GM18907 (cell line): ENCODE measurements at regions not wholly inside any gene's neighbourhood (a gene's known extent, or its start where the extent isn't known, plus 50 kb on each side); places are given as distances from the start of the nearest gene placed in this dataset.

ENCODE experiments used
- ATAC-seq: cut with Tn5 transposase; IDR thresholded peaks from one replicate; pipeline ENCODE4 v1.9.1; 2021; ENCODE audit warnings: mild to moderate bottlenecking, moderate library complexity; ENCODE audit not compliant: unreplicated experiment

- peak; percentile 60 for ATAC-seq
Observed at GRCh38 chr9:36728651-36729520, 156.2 kb downstream of the MELK start.

- no peak for ATAC-seq
Observed at GRCh38 chr9:36729906-36730305, 157.2 kb downstream of the MELK start.

- ATAC-seq: no peak
Observed at GRCh38 chr9:36730414-36730813, 157.7 kb downstream of the MELK start.

DNA sequence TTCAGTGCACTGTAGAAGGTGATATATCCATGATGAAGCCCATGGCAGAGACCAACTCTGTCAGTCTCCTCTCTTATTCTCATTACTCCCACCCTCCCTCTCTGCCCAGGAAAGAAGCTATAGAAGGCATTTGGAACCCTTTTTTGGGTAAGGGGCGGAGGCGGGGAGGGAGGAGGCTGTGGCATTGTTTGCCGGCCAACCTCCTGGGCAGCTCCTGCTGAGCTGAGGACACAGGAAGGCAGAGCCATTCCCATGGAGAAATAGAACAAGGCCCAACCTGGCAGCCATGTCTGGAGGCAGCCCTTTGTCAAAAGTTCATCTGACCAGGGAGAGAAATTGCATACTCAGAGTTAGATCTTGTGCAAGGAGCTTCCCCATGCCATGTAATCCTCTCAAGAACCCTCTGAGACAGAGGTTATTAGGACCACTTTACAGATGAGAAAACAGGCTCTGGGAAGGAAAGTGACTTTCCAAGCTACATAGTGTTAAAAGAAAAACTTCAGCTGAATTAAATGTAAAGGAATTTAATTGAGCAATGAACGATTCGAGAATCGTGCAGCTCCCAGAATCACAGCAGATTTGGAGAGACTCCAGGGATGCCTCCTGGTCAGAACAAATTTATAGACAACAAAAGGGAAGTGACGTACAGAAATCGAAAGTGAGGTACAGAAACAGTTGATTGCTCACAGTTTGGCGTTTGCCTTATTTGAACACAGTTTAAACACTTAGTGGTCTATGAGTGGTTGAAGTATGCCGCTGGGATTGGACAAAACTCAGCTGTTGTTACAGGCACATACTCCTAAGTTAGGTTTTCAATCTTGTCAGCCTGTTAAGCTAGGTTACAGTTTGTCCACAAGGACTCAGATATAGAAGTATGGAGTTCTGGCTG lies 158.6 kb downstream of the MELK start:
- ATAC-seq: no peak

DNA sequence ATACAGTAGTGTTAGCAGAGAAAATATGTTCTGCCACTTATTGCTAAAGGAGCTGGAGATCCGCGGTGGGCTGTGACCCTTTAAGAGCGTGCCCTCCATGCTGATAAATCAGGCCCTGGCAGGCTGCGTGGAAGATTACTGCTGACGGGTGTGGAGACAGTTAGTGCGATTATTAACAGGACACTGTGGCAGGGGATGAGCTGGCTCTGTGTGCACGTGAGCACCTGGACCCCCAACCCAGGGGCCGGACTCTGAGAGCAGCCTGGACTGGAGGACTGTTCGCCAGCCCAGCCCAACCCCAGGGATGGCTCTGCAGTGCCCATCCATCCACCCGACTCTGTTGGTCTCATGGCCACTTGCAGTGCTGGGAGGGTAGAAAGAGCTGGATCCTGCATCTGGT lies 162.0 kb downstream of the MELK start:
- no peak for ATAC-seq

DNA sequence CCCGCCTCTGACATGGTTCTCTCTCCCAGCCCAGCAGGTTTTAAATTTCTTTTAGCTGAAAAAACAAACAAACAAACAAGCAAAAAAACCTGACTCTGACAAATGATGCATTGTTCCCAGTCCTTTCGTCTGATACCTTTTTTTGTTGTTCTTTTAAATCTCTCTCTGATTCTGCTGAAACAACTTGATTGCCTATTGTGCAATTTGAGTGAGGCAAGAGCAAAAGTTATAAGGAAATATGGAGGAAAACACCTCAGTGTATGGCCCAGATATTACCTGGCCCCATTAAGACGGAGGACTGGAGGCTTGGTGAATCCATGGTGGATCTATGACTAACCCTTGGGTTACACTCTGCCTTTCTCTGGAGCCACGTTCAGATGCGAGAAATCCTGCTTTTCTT lies 164.0 kb downstream of the MELK start:
- no peak for ATAC-seq

- ATAC-seq: no peak
Observed at GRCh38 chr9:36738318-36738976, 165.8 kb downstream of the MELK start.

DNA sequence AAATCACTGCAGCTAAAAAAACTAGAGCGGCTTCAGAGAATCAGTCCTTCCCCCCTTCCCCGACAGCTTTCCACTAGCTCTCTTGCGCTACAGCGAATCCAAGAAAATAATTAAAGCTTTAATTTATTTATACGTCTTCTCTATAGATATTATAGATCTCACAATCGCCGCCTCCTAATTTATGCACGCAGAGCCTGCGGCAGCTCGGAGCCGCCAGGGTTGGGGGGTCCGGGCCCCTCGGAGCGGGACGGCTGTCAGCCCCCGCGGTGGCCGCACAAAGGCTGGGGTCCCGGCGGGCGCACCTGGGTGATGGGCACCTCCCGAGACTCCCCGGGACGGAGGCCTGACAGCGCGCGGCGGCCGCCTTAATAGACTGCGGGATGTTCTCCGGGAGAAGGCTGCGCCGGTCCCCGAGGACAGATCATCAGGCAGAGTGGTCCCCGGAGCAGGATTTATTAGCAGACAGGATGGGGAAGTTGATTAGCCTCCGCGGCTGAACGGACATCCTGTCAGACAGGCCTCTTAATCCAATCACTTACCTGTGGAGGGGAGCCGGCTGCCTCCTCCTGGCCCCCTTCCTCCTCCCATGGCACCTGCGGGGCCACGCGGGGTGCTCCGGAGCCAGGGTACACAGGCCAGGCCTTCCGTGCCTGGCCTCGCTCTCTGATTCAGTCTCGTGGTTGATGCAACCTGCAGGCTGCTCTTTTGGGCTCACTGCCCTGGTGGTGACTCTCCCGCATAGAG lies 166.8 kb downstream of the MELK start:
- ATAC-seq: no peak

GRCh38 chr9:36742264-36742663 lies 169.6 kb downstream of the MELK start:
- ATAC-seq: no peak

DNA sequence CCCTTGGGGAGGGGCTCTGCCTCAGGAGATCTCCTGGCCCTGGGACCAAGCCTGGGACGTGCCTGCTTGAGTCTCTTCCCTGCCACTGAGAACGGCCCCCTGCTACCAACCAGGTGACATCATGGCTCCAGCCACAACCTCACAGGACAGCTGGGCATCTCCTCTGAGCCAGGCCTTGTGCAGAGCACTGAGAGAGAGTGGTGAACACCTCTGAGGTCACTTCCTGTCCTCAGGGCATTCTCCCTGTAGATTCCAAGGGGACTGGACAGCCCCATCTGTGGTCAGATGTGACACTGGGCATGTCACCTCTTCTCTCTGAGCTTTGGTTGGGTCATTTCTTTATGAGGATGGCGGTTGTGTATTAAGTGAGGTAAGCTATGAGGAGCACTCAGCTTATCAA lies 172.0 kb downstream of the MELK start:
- no peak for ATAC-seq

DNA sequence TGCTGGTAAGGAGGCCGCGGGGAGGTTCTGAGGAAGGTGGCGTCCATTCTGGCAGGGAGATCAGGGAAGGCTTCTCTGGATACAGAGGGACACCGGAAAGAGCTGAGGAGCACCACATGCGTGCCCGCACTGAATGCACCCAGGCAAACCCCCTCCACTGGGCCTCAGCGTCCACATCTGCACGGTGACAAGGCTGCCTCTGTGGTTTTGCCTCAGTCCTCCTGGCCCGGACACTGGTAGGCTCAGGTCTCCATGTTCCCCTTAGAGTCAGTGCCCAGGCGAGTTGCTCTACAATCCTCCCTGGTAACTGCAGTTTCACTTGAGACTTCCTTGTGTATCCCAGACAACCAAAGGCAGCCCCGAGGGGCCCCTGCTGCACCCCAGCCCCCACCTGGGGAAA lies 173.3 kb downstream of the MELK start:
- ATAC-seq: no peak

DNA sequence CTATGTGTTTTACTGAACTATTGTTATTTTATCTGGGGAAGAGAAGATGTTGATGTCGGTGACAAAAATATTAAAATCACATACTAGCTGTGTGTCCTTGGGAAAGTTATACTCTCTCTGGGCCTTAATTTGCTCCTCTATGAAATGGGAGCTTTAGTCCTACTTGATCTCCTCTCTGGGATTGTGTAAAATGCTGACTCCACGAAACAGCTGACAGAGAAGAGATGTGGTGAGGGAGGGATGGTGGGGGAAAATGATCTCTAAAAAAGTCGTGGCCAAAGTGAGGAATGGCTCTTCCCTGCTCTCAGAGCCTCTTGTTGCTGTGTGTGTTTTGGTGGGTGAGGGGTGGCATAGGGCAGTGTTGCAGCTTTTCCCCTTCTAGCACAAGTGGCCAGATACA lies 173.7 kb downstream of the MELK start:
- no peak for ATAC-seq

DNA sequence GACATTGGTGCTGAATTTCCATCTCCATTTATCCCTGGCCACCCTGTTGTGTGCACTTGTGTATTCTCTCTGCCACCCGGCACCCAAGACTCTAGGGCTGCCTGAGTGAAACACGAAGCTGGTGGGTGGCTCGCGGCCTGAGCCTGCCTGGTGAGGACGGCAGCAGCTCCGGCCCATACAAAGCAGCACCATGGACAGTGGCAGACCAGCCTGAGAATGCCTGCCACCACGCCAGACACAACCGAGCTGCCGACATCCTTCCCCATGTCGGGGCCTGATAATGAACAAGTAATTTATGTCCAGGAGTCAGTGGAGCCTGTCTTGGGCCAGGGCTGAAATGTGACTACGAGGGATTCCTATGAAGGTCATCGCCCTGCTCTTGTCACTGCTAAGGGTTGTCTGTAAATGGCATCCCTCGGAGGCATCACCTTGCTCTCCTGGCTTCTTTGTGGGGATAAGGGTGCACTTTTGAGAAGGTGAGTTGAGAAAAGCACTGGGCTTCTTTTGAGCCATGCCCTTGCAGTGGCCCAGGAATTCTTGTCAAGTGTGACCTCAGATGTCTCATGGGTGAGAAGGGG lies 175.7 kb downstream of the MELK start:
- ATAC-seq: no peak

DNA sequence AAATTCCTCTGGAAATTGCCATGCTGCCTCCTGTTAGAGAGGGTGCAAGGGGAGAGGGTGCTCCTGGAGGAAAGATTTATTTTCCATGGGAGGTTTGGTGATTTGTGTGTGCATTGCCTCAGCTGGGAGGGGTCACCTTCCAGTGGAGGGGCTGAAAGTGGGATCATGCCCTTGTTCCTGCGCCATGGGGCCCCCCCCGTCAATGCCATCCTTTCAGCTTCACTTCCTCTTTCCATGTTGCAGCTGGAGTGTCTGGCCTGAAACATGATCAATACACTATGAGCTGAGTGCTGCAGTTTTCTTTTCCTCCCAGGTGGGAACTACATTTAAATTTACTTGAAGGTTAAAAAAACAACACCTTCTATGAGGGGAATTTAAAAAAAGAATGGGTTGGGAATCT lies 176.8 kb downstream of the MELK start:
- no peak for ATAC-seq

DNA sequence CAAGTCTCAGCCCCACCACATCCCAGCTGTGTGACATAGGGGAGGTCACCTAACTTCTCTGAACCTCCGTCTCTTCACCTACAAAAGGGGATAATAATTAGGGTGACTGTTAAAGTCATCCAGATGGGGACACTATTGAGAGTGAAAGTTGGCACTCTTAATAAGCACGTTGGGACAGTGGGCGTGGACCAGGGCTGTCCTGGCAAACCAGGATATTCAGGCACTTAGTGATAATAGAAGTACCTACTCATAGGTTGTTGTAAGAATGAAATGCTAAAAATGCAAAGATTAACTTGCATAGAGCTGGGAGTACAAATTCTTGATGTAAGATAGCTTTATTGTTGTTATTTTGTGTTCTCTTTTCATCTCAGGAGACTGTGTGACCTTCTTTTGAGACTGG lies 177.9 kb downstream of the MELK start:
- ATAC-seq: no peak

DNA sequence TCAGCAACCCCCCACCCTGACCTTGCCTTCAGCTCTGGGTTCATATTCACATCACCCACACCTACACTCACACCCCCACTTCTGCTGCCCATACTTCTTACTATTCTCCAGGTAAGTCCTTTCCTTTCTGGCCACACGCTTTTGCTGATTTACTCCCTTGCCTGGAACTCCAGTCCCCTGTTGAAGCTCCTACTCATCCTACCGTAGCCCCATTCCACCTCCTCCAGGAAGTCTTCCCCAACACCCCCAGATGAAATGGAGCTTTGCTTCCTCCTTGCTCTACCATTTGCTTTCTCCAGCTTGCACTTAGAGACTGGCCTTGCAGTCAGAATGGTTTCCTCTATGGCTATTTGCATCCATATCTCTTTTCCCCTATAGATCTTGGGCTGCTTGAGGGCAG lies 182.3 kb downstream of the MELK start:
- ATAC-seq: no peak

GRCh38 chr9:36759141-36759540 lies 186.4 kb downstream of the MELK start:
- ATAC-seq: no peak

GRCh38 chr9:36759976-36760375 lies 187.3 kb downstream of the MELK start:
- ATAC-seq: no peak

DNA sequence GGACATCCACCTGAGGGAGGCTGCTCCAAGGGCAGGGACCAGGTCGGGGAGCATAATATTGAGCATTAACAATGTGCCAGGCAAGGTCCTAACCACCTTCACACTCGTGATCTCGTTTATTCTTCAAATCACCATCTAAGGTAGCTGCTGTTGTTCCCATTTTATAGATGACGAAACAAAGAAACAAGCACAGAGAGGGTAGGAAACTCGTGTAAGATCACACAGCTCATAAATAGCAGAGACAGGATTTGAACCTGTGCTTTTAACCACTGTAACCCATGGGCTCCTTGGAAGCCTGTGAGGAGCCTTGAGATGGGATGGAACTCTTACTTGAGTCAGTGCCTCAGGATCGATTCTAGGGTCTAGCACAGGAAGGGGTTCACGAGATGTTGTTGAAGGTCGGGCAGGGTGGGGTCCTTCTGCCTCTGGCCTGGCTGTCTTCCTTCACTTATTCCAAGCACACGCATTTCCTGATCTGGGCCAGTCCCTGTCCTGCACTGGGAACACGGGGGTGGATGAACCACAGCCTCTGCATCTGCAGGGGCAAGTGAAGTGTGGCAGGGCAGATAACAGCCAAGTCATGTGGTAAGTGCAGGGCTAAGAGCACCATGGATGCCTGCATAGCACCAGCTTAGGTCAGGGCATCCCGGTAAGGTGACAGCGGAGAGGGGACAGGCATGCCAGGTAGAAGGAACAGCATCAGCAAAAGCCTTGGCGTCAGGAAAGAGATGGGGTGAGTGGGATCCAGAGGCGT lies 188.1 kb downstream of the MELK start:
- no peak for ATAC-seq

GRCh38 chr9:36762958-36763357 lies 190.3 kb downstream of the MELK start:
- ATAC-seq: no peak
